LHCN-M2 (cell line): ENCODE measurements at regions not wholly inside any gene's neighbourhood (a gene's known extent, or its start where the extent isn't known, plus 50 kb on each side); places are given as distances from the start of the nearest gene placed in this dataset.
"Not testable (repeated sequence)": the region's sequence is repeated elsewhere in the genome, so short reads cannot be mapped to it uniquely, and the experiment has no call there.

Source experiments
- DNase-seq: peaks from one replicate; pipeline ENCODE4 v3.0.0-alpha.2; 2012; ENCODE audit warnings: low read depth

GRCh38 chr7:48822138-48822537 is 102.2 kb upstream of the CDC14C start:
- DNase-seq = no peak

DNA sequence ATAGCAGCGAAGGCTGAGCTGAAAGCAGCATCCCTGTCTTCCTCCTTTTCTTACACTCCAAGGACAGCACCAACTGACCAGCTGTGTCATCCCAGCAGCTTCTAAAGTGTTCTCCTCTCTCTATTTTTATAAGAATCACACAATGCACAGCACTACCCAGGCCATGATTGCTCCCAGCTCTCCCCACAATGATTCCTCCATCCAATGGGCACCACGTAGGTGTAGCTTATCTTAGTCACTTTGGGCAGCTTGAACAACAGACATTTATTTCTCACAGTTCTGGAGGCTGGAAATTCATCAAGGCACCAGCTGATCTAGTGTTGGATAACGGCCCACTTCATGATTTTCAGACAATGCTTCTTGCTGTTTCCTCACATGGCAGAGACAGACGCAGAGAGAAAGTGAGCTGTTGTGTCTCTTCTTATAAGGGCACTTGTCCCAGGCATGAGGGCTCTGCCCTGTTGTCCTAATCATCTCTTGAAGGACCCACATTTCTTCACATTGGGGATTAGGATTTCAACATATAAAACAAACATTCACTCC is 92.0 kb upstream of the CDC14C start:
- no peak for DNase-seq

GRCh38 chr7:48837266-48837665 is 87.1 kb upstream of the CDC14C start:
- DNase-seq = no peak

DNA sequence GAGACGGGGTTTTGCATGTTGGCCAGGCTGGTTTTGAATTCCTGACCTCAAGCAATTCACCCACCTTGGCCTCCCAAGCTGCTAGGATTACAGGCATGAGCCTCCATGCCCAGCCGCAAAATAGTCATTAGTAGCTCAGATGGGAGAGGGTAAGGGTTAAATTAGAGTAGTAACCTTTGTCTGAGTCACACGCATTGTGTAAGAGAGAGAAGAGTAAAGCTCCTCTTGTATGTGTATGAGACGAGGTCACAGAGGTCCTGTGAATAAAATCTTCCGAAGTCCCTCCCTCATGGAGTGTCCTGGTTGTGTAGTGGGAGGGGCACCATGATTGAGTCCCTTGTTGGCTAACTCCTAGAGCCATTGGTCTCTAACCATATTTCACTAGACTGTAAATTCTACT is 85.2 kb upstream of the CDC14C start:
- peak; percentile 23 for DNase-seq

- DNase-seq = no peak
These were observed 82.6 kb upstream of the CDC14C start for GRCh38 chr7:48841739-48842138.

GRCh38 chr7:48847917-48848316 is 76.4 kb upstream of the CDC14C start:
- DNase-seq = no peak

DNA sequence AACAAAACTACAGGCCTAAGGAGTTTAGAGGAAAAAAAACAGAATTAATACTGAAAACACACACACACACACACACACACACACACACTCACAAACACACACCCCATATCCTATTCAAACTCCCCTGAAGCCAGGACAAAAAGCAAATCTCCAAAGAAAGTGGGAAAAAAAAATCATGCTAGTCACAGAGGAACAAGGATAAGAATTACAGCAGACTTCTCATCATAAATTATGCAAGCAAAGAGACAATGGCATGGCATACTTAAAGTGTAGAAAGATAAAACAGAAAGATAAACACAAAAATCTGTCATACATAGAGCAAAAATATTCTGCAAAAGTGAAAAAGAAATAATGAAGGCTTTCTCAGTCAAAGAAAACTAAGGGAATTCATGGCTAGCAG is 63.9 kb upstream of the CDC14C start:
- not testable (repeated sequence) for DNase-seq

DNA sequence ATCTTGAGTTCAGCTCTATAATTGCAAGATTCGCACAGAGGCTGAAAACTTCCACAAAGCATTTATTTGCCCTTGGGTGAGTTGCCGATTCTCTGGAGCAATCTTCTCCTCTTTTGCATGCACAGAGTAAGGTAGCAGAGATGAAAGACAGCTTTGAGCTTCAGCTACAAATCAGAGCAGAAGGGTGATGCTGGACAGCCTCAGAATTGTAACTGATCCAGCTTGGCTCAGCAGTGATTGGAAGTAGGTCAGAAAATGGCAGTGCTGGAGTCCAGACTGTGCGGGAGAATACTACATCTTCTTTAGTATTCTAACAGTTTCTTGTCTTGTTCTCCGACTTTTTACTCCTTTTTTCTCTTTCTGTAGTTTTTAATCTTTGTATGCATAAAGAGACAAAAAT is 55.4 kb upstream of the CDC14C start:
- no peak for DNase-seq

- no peak for DNase-seq
These were observed 51.8 kb upstream of the CDC14C start for GRCh38 chr7:48872548-48872947.
